Breast epithelium (tissue), 4 donors: ENCODE measurements at regions not wholly inside any gene's neighbourhood (a gene's known extent, or its start where the extent isn't known, plus 50 kb on each side); places are given as distances from the start of the nearest gene placed in this dataset.

Experiments
- DNase-seq, 2 donors: peaks; one replicate each; pipeline ENCODE4 v3.0.0-alpha.2; 2019; ENCODE audit warnings: low spot score in 2 of 2
- H3K27ac ChIP-seq, 2 donors: fragments of 200-600 bp; sonication (generic) in 1 of 2; one replicate each; pipeline ENCODE4 v1.5.1; 2016 to 2019; ENCODE audit warnings: mild to moderate bottlenecking in 1 of 2
- H3K27me3 ChIP-seq, 2 donors: fragments of 200-600 bp; sonication (generic) in 1 of 2; one replicate each; pipeline versions ENCODE4 v1.5.1 to v1.6.0; 2017 to 2019; ENCODE audit warnings: control low read depth in 1 of 2, mild to moderate bottlenecking in 1 of 2
- H3K36me3 ChIP-seq: fragments of 200-600 bp; one replicate; pipeline ENCODE4 v1.5.1; 2019
- H3K4me1 ChIP-seq, 2 donors: fragments of 200-600 bp; sonication (generic); one replicate each; pipeline ENCODE4 v1.5.1; 2016 to 2019; ENCODE audit warnings: control low read depth in 1 of 2
- H3K4me3 ChIP-seq, 3 donors: fragments of 200-600 bp; sonication (generic); 1 replicate in 2 of 3; 2 replicates in 1 of 3; pipeline ENCODE4 v1.5.1; 2016 to 2019; ENCODE audit warnings: mild to moderate bottlenecking in 3 of 3, moderate library complexity in 2 of 3
- H3K9me3 ChIP-seq, 2 donors: fragments of 200-600 bp; sonication (generic) in 1 of 2; one replicate each; pipeline ENCODE4 v1.5.1; 2016 to 2019; ENCODE audit warnings: control low read depth in 1 of 2
- POLR2A ChIP-seq: fragments of 450-650 bp; IDR thresholded peaks from one replicate; pipeline ENCODE4 v1.6.1; 2016; ENCODE audit warnings: antibody characterized with exemption, mild to moderate bottlenecking, moderate library complexity
- POLR2AphosphoS5 ChIP-seq, 3 donors: sonication (generic); formaldehyde crosslinking; IDR thresholded peaks; one replicate each; pipeline ENCODE4 v1.6.1; 2017; ENCODE audit warnings: antibody characterized with exemption in 3 of 3
- intact Hi-C: fragments of 100-400 bp; cut with DNase I; formaldehyde crosslinking; loops from one replicate; pipeline ENCODE4 v1.15.1; 2023; ENCODE audit warnings: low total_unique reads
- TF ChIP-seq, protein P1 (sequence below), 3 donors: fragments of 450-650 bp; IDR thresholded peaks; one replicate each; pipeline ENCODE4 v1.5.1; 2016 to 2017; ENCODE audit warnings: antibody characterized with exemption in 3 of 3, mild to moderate bottlenecking in 3 of 3, moderate library complexity in 3 of 3

- Histone ChIP-seq H3K4me1 (no peaks in the 10 kb centered on the region), H3K27me3 (no peaks in the 10 kb centered on the region), H3K27ac (no peak overlapping the region), H3K36me3 (no peaks in the 10 kb centered on the region), H3K9me3 (peaks cover 13 to 20% of the 10 kb centered on the region in 2 donors), H3K4me3 (no peak overlapping the region)
- intact Hi-C loops, result no loop called here
- no peak for DNase-seq
- TF ChIP-seq POLR2A (no peak), POLR2AphosphoS5 (IDR thresholded peaks at IDR 0.05) (no peak)
- TF ChIP-seq, protein P1, sequence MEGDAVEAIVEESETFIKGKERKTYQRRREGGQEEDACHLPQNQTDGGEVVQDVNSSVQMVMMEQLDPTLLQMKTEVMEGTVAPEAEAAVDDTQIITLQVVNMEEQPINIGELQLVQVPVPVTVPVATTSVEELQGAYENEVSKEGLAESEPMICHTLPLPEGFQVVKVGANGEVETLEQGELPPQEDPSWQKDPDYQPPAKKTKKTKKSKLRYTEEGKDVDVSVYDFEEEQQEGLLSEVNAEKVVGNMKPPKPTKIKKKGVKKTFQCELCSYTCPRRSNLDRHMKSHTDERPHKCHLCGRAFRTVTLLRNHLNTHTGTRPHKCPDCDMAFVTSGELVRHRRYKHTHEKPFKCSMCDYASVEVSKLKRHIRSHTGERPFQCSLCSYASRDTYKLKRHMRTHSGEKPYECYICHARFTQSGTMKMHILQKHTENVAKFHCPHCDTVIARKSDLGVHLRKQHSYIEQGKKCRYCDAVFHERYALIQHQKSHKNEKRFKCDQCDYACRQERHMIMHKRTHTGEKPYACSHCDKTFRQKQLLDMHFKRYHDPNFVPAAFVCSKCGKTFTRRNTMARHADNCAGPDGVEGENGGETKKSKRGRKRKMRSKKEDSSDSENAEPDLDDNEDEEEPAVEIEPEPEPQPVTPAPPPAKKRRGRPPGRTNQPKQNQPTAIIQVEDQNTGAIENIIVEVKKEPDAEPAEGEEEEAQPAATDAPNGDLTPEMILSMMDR (IDR thresholded peaks at IDR 0.05), result no peak
Observed at GRCh38 chr9:108323615-108324014, 532.2 kb downstream of the ACTL7B start.

- intact Hi-C loops, result no loop called here
- no peaks in the 10 kb centered on the region for H3K36me3 ChIP-seq
- H3K27me3 ChIP-seq, result no peaks in the 10 kb centered on the region
- H3K4me3 ChIP-seq, result no peak overlapping the region
- H3K4me1 ChIP-seq, result no peaks in the 10 kb centered on the region
- peaks cover 2 to 10% of the 10 kb centered on the region in 2 donors for H3K9me3 ChIP-seq
- DNase-seq, result no peak
- no peak overlapping the region for H3K27ac ChIP-seq
- TF ChIP-seq, protein P1 (IDR thresholded peaks at IDR 0.05), result no peak
- TF ChIP-seq POLR2AphosphoS5 (IDR thresholded peaks at IDR 0.05) (no peak), POLR2A (no peak)
Observed at GRCh38 chr9:108322326-108323098, 533.3 kb downstream of the ACTL7B start.

GRCh38 chr9:108316630-108317029 lies 539.2 kb downstream of the ACTL7B start:
- TF ChIP-seq POLR2AphosphoS5 (IDR thresholded peaks at IDR 0.05), result no peak
- TF ChIP-seq, protein P1 (IDR thresholded peaks at IDR 0.05), result no peak
- TF ChIP-seq POLR2A, result no peak
- H3K4me3 ChIP-seq, result no peak overlapping the region
- intact Hi-C loops, result no loop called here

GRCh38 chr9:108316066-108316465 lies 539.7 kb downstream of the ACTL7B start:
- DNase-seq, result no peak
- Histone ChIP-seq H3K4me3 (no peak overlapping the region), H3K36me3 (no peaks in the 10 kb centered on the region), H3K27me3 (no peaks in the 10 kb centered on the region), H3K4me1 (no peaks in the 10 kb centered on the region), H3K27ac (no peak overlapping the region), H3K9me3 (no peaks in the 10 kb centered on the region)
- TF ChIP-seq POLR2AphosphoS5 (IDR thresholded peaks at IDR 0.05), result no peak
- TF ChIP-seq, protein P1 (IDR thresholded peaks at IDR 0.05), result no peak
- TF ChIP-seq POLR2A, result no peak
- intact Hi-C loops, result no loop called here

More at GRCh38 chr9:108316630-108317029, 539.2 kb downstream of the ACTL7B start:
- H3K27ac ChIP-seq, result no peak overlapping the region
- H3K4me1 ChIP-seq, result no peaks in the 10 kb centered on the region
- no peaks in the 10 kb centered on the region for H3K27me3 ChIP-seq
- no peak for DNase-seq
- H3K36me3 ChIP-seq, result no peaks in the 10 kb centered on the region
- no peaks in the 10 kb centered on the region for H3K9me3 ChIP-seq

- Histone ChIP-seq H3K36me3 (no peaks in the 10 kb centered on the region), H3K4me1 (no peaks in the 10 kb centered on the region), H3K27me3 (no peaks in the 10 kb centered on the region), H3K9me3 (no peaks in the 10 kb centered on the region), H3K4me3 (no peak overlapping the region), H3K27ac (no peak overlapping the region)
- TF ChIP-seq POLR2A, result no peak
- TF ChIP-seq, protein P1 (IDR thresholded peaks at IDR 0.05), result no peak
- no peak for TF ChIP-seq POLR2AphosphoS5 (IDR thresholded peaks at IDR 0.05)
- no peak for DNase-seq
- intact Hi-C loops, result no loop called here
Observed at GRCh38 chr9:108311745-108312144, 544.0 kb downstream of the ACTL7B start.
